ENCODE measurements at regions not wholly inside any gene's neighbourhood (a gene's known extent, or its start where the extent isn't known, plus 50 kb on each side); places are given as distances from the start of the nearest gene placed in this dataset.

- Histone ChIP-seq H3K27ac (ENCODE audit: low read depth in 2 of 2, low read length in 1 of 2) (no peak overlapping the region), H3K36me3 (ENCODE audit: control insufficient read depth in 2 of 2, insufficient read depth in 2 of 2, low read length in 1 of 2) (no peaks in the 10 kb centered on the region), H3K4me1 (ENCODE audit: control insufficient read depth in 2 of 2, insufficient read depth in 2 of 2, low read length in 1 of 2) (no peaks in the 10 kb centered on the region), H3K4me3 (ENCODE audit: low read depth in 1 of 2, low read length in 2 of 2) (no peak overlapping the region), H3K9me3 (ENCODE audit: control insufficient read depth in 2 of 2, insufficient read depth in 1 of 2, low read depth in 1 of 2, low read length in 1 of 2) (no peaks in the 10 kb centered on the region), H3K27me3 (ENCODE audit: control insufficient read depth in 1 of 2, insufficient read depth in 2 of 2, low read length in 2 of 2) (no peaks in the 10 kb centered on the region)
- 64 to 87% methylated on average over 2 of the region's 2 CpGs for WGBS, 2 donors
Measured at GRCh38 chr12:46936042-46936441, 110.2 kb upstream of the SLC38A4 start.

- Histone ChIP-seq H3K27ac (ENCODE audit: low read depth in 2 of 2, low read length in 1 of 2) (peak overlapping the region; percentile 49 to 73), H3K4me1 (ENCODE audit: control insufficient read depth in 2 of 2, insufficient read depth in 2 of 2, low read length in 1 of 2) (no peaks in the 10 kb centered on the region), H3K9me3 (ENCODE audit: control insufficient read depth in 2 of 2, insufficient read depth in 1 of 2, low read depth in 1 of 2, low read length in 1 of 2) (no peaks in the 10 kb centered on the region), H3K27me3 (ENCODE audit: control insufficient read depth in 1 of 2, insufficient read depth in 2 of 2, low read length in 2 of 2) (no peaks in the 10 kb centered on the region), H3K4me3 (ENCODE audit: low read depth in 1 of 2, low read length in 2 of 2) (no peak overlapping the region), H3K36me3 (ENCODE audit: control insufficient read depth in 2 of 2, insufficient read depth in 2 of 2, low read length in 1 of 2) (no peaks in the 10 kb centered on the region)
- WGBS, 2 donors: 43 to 54% methylated on average over 4 of the region's 4 CpGs
Measured at GRCh38 chr12:46938071-46938678, 112.4 kb upstream of the SLC38A4 start.

- no peak overlapping the region for H3K27ac ChIP-seq (ENCODE audit: low read depth in 2 of 2, low read length in 1 of 2)
- no peaks in the 10 kb centered on the region for H3K27me3 ChIP-seq (ENCODE audit: control insufficient read depth in 1 of 2, insufficient read depth in 2 of 2, low read length in 2 of 2)
- no peaks in the 10 kb centered on the region for H3K9me3 ChIP-seq (ENCODE audit: control insufficient read depth in 2 of 2, insufficient read depth in 1 of 2, low read depth in 1 of 2, low read length in 1 of 2)
- no peaks in the 10 kb centered on the region for H3K36me3 ChIP-seq (ENCODE audit: control insufficient read depth in 2 of 2, insufficient read depth in 2 of 2, low read length in 1 of 2)
- WGBS, 2 donors: 76 to 89% methylated on average over 1 of the region's 1 CpG
- no peaks in the 10 kb centered on the region for H3K4me1 ChIP-seq (ENCODE audit: control insufficient read depth in 2 of 2, insufficient read depth in 2 of 2, low read length in 1 of 2)
- H3K4me3 ChIP-seq (ENCODE audit: low read depth in 1 of 2, low read length in 2 of 2): no peak overlapping the region
Measured at GRCh38 chr12:46941981-46942380, 116.2 kb upstream of the SLC38A4 start.

- 85 to 89% methylated on average over 2 of the region's 2 CpGs for WGBS, 2 donors
- Histone ChIP-seq H3K4me1 (ENCODE audit: control insufficient read depth in 2 of 2, insufficient read depth in 2 of 2, low read length in 1 of 2) (no peaks in the 10 kb centered on the region), H3K27ac (ENCODE audit: low read depth in 2 of 2, low read length in 1 of 2) (no peak overlapping the region), H3K4me3 (ENCODE audit: low read depth in 1 of 2, low read length in 2 of 2) (no peak overlapping the region), H3K27me3 (ENCODE audit: control insufficient read depth in 1 of 2, insufficient read depth in 2 of 2, low read length in 2 of 2) (no peaks in the 10 kb centered on the region), H3K9me3 (ENCODE audit: control insufficient read depth in 2 of 2, insufficient read depth in 1 of 2, low read depth in 1 of 2, low read length in 1 of 2) (no peaks in the 10 kb centered on the region), H3K36me3 (ENCODE audit: control insufficient read depth in 2 of 2, insufficient read depth in 2 of 2, low read length in 1 of 2) (no peaks in the 10 kb centered on the region)
Measured at GRCh38 chr12:46942579-46942978, 116.8 kb upstream of the SLC38A4 start.

- Histone ChIP-seq H3K27me3 (ENCODE audit: control insufficient read depth in 1 of 2, insufficient read depth in 2 of 2, low read length in 2 of 2) (no peaks in the 10 kb centered on the region), H3K4me3 (ENCODE audit: low read depth in 1 of 2, low read length in 2 of 2) (no peak overlapping the region), H3K9me3 (ENCODE audit: control insufficient read depth in 2 of 2, insufficient read depth in 1 of 2, low read depth in 1 of 2, low read length in 1 of 2) (no peaks in the 10 kb centered on the region), H3K36me3 (ENCODE audit: control insufficient read depth in 2 of 2, insufficient read depth in 2 of 2, low read length in 1 of 2) (no peaks in the 10 kb centered on the region), H3K27ac (ENCODE audit: low read depth in 2 of 2, low read length in 1 of 2) (no peak overlapping the region), H3K4me1 (ENCODE audit: control insufficient read depth in 2 of 2, insufficient read depth in 2 of 2, low read length in 1 of 2) (no peaks in the 10 kb centered on the region)
- WGBS, 2 donors: 9 to 16% methylated on average over 2 of the region's 2 CpGs
Measured at GRCh38 chr12:46944088-46944487, 118.3 kb upstream of the SLC38A4 start.

GRCh38 chr12:46944771-46945170 lies 119.0 kb upstream of the SLC38A4 start:
- Histone ChIP-seq H3K9me3 (ENCODE audit: control insufficient read depth in 2 of 2, insufficient read depth in 1 of 2, low read depth in 1 of 2, low read length in 1 of 2) (no peaks in the 10 kb centered on the region), H3K36me3 (ENCODE audit: control insufficient read depth in 2 of 2, insufficient read depth in 2 of 2, low read length in 1 of 2) (no peaks in the 10 kb centered on the region), H3K4me1 (ENCODE audit: control insufficient read depth in 2 of 2, insufficient read depth in 2 of 2, low read length in 1 of 2) (no peaks in the 10 kb centered on the region), H3K27me3 (ENCODE audit: control insufficient read depth in 1 of 2, insufficient read depth in 2 of 2, low read length in 2 of 2) (no peaks in the 10 kb centered on the region), H3K27ac (ENCODE audit: low read depth in 2 of 2, low read length in 1 of 2) (no peak overlapping the region), H3K4me3 (ENCODE audit: low read depth in 1 of 2, low read length in 2 of 2) (no peak overlapping the region)
- 93 to 95% methylated on average over 5 of the region's 5 CpGs for WGBS, 2 donors

GRCh38 chr12:46945591-46945990 lies 119.8 kb upstream of the SLC38A4 start:
- H3K9me3 ChIP-seq (ENCODE audit: control insufficient read depth in 2 of 2, insufficient read depth in 1 of 2, low read depth in 1 of 2, low read length in 1 of 2): no peaks in the 10 kb centered on the region
- no peak overlapping the region for H3K27ac ChIP-seq (ENCODE audit: low read depth in 2 of 2, low read length in 1 of 2)
- WGBS, 2 donors: 87 to 95% methylated on average over 3 of the region's 3 CpGs
- no peaks in the 10 kb centered on the region for H3K4me1 ChIP-seq (ENCODE audit: control insufficient read depth in 2 of 2, insufficient read depth in 2 of 2, low read length in 1 of 2)
- no peaks in the 10 kb centered on the region for H3K36me3 ChIP-seq (ENCODE audit: control insufficient read depth in 2 of 2, insufficient read depth in 2 of 2, low read length in 1 of 2)
- no peak overlapping the region for H3K4me3 ChIP-seq (ENCODE audit: low read depth in 1 of 2, low read length in 2 of 2)
- H3K27me3 ChIP-seq (ENCODE audit: control insufficient read depth in 1 of 2, insufficient read depth in 2 of 2, low read length in 2 of 2): no peaks in the 10 kb centered on the region

- no peak overlapping the region for H3K27ac ChIP-seq (ENCODE audit: low read depth in 2 of 2, low read length in 1 of 2)
- no peaks in the 10 kb centered on the region for H3K27me3 ChIP-seq (ENCODE audit: control insufficient read depth in 1 of 2, insufficient read depth in 2 of 2, low read length in 2 of 2)
- no peak overlapping the region for H3K4me3 ChIP-seq (ENCODE audit: low read depth in 1 of 2, low read length in 2 of 2)
- H3K4me1 ChIP-seq (ENCODE audit: control insufficient read depth in 2 of 2, insufficient read depth in 2 of 2, low read length in 1 of 2): no peaks in the 10 kb centered on the region
- WGBS, 2 donors: 76 to 81% methylated on average over 2 of the region's 2 CpGs
- H3K9me3 ChIP-seq (ENCODE audit: control insufficient read depth in 2 of 2, insufficient read depth in 1 of 2, low read depth in 1 of 2, low read length in 1 of 2): no peaks in the 10 kb centered on the region
- no peaks in the 10 kb centered on the region for H3K36me3 ChIP-seq (ENCODE audit: control insufficient read depth in 2 of 2, insufficient read depth in 2 of 2, low read length in 1 of 2)
Measured at GRCh38 chr12:46946137-46946536, 120.3 kb upstream of the SLC38A4 start.

GRCh38 chr12:46948936-46949545 lies 123.2 kb upstream of the SLC38A4 start:
- H3K4me3 ChIP-seq (ENCODE audit: low read depth in 1 of 2, low read length in 2 of 2): no peak overlapping the region
- H3K36me3 ChIP-seq (ENCODE audit: control insufficient read depth in 2 of 2, insufficient read depth in 2 of 2, low read length in 1 of 2): no peaks in the 10 kb centered on the region
- 33 to 70% methylated on average over 1 of the region's 1 CpG for WGBS, 2 donors
- H3K27me3 ChIP-seq (ENCODE audit: control insufficient read depth in 1 of 2, insufficient read depth in 2 of 2, low read length in 2 of 2): no peaks in the 10 kb centered on the region
- H3K27ac ChIP-seq (ENCODE audit: low read depth in 2 of 2, low read length in 1 of 2): no peak overlapping the region
- H3K9me3 ChIP-seq (ENCODE audit: control insufficient read depth in 2 of 2, insufficient read depth in 1 of 2, low read depth in 1 of 2, low read length in 1 of 2): no peaks in the 10 kb centered on the region
- H3K4me1 ChIP-seq (ENCODE audit: control insufficient read depth in 2 of 2, insufficient read depth in 2 of 2, low read length in 1 of 2): no peaks in the 10 kb centered on the region

GRCh38 chr12:46950094-46950493 lies 124.3 kb upstream of the SLC38A4 start:
- H3K36me3 ChIP-seq (ENCODE audit: control insufficient read depth in 2 of 2, insufficient read depth in 2 of 2, low read length in 1 of 2): no peaks in the 10 kb centered on the region
- no peak overlapping the region for H3K27ac ChIP-seq (ENCODE audit: low read depth in 2 of 2, low read length in 1 of 2)
- 47 to 67% methylated on average over 3 of the region's 3 CpGs for WGBS, 2 donors
- H3K27me3 ChIP-seq (ENCODE audit: control insufficient read depth in 1 of 2, insufficient read depth in 2 of 2, low read length in 2 of 2): no peaks in the 10 kb centered on the region
- no peak overlapping the region for H3K4me3 ChIP-seq (ENCODE audit: low read depth in 1 of 2, low read length in 2 of 2)
- H3K4me1 ChIP-seq (ENCODE audit: control insufficient read depth in 2 of 2, insufficient read depth in 2 of 2, low read length in 1 of 2): no peaks in the 10 kb centered on the region
- H3K9me3 ChIP-seq (ENCODE audit: control insufficient read depth in 2 of 2, insufficient read depth in 1 of 2, low read depth in 1 of 2, low read length in 1 of 2): no peaks in the 10 kb centered on the region

All from esophagus (tissue), 2 donors.